GOT3 (cell line): ENCODE measurements at regions not wholly inside any gene's neighbourhood (a gene's known extent, or its start where the extent isn't known, plus 50 kb on each side); places are given as distances from the start of the nearest gene placed in this dataset.
"Not testable (repeated sequence)": the region's sequence is repeated elsewhere in the genome, so short reads cannot be mapped to it uniquely, and the experiment has no call there.

Experiments used
- DNase-seq: peaks from one replicate; lab custom pipeline; 2025; ENCODE audit warnings: mixed read lengths; lab: John Stamatoyannopoulos, UW

DNA sequence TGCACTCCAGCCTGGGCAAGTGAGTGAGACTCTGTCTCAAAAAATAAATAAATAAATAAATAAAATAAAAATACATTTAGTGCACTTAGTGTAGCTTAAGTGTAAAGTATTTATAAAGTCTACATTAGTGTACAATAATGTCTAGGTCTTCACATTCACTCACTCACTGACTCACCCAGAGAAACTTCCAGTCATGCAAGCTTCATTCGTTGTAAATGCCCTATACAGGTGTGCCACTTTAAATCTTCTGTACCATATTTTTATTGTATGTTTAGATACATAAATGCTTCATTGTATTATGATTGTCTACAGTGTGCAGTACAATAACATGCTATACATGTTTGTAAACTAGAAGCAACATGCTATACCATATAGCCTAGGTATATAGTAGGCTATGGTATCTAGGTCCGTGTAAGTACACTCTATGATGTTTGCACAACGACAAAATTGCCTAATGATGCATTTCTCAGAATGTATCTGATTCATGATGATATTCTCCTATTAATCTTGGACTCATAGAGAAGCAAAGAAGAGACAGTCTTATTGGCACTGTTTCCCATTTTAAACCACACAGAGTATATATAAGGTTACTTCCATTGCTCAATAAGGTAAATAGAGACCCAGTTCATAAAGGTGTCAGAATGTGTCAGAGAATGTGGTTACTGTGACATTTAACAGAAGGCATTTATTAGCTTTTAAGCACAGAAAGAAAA lies 1314.9 kb downstream of the CDH11 start:
- DNase-seq = no peak

DNA sequence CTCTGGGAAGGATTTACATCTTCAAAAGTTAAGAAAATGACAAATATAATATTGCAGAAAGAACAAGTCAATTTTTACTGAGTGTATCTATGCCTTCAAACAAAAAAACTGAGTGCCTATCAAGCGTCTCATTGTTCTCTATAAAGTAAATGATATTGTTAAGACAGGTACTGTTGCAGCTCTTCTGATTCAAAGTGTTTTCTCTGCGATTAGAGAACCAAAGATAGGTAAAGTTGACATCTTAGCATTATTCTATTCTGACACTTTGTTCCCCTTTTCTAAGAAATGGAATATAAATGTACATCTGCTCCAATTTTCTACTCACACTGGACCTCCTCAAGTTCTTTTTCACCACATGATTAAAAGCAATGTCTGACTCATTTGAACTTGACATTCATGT lies 1317.7 kb downstream of the CDH11 start:
- DNase-seq = no peak

DNA sequence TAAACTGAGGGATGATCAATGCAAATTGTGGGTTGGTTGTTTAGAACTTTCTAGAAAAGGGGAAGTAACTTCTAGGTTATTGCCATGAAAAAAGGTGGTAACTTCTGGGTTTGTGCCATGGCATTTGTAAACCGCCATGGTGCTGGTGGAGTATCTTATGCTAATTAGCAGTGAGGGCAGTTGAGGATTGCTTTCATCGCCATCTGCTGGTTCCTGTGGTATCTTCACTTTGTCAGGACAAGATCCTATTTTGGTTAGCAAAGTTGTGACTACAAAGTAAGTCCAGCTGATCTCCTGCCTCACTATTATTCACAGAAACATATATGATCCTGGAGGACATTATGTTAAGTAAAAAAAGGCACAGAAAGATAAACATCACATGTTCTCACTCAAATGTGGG lies 1332.3 kb downstream of the CDH11 start:
- DNase-seq = no peak

DNA sequence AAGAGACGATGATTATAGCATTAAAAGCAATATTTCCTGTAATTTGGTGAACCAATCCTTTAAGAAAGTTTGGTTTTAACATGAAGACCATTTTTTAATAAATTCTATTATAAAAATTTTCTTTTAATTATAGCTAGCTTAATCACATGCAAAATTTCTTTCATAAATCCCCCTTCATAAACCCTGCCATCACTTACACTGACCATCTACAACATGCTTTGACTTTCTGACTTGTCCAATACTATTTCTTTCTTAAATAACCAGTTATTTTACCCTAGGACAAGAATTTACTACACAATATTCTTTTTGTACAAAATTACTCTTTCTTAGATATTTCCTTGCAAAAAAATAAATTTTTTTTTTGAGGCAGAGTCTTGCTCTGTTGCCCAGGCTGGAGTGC lies 1334.8 kb downstream of the CDH11 start:
- DNase-seq = no peak

DNA sequence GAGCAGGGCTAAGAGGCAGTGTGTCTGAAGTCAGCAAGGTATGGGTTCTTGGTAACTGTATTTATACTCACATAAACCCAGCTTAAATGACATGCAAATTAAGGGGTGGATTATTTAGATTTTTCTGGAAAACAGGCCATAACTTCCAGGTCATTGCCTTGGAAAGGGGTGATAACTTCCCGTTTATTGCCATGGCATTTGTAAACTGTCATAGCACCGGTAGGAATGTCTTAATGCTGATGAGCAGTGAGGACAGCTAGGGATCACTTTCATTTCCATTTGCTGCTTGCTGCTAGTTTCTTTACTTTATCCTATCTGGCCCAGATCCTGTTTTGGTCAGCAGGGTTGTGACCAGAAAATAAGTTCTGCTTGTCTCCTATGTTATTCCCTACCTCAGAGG lies 1336.7 kb downstream of the CDH11 start:
- DNase-seq = no peak

DNA sequence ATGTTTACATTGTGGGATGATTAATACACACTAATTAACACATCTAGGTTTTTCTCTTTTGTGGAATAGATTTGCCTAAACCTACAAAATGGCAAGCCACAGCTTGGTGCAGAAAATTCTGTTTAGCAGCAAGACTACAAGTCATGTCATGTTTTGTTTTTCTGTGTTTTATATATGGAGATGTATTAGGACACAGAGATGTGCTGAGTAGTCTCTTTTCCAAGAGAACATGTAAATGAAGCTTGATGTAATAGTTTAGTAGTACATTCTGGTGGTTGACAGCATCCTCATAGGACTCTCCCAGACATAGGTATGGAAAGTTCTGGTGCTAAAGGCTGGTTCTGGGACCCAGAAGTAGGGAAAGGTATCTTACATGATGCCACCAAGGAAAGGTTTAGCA lies 1345.4 kb downstream of the CDH11 start:
- no peak for DNase-seq

DNA sequence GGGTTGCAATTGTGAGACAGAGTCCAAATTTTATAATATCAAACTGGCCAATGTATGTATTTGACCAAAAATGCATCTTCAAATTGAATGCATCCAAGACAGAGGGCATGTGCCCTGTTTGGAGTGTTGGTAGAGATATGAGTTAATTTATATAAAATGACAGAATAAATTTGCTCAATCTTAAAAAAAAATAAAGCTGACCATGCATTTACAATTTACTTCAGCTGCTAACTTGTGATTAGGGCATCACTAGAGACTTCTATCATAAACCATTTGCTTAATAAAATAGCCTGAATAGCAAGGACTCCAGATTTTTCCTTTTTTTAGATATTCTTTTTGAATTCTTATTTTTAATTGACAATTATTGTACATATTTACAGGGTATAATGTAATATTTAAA lies 1345.8 kb downstream of the CDH11 start:
- DNase-seq = no peak

DNA sequence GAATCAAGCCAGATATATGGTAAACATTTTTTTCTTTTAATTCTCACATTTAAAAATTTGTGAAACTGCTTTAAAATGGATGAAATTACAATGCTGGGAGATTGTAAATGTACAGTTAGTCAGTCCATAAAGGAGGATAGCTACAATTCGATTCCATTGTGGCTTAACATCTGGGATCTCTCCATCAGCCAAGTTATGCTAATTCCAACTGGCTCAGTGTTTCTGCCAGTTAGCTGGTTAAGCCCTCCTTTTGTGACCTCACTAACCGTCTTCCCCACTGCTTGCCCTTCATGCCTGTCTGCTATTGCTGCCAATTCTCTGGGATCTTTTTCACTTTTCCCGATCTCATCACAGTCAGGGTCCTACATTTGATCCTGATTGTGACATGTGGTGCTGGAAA lies 1347.6 kb downstream of the CDH11 start:
- no peak for DNase-seq

DNA sequence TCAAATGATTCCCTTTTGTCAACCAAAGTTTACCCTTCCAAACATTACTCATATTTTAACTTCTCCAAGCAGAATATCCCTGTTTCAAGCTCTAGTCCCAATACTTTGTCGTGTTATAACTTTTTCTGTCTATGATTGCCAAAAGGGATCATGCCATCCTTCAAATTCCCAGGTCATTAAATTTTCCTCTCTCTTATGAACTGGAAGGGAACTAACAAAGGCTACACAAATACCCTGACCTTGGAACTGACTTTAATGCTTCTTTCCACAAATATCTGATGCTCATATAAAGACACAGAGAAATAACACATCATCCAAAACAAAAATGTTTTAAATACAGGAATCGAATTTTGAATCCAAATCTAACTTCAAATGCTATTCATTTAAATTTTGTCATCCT lies 1352.7 kb downstream of the CDH11 start:
- DNase-seq = no peak

DNA sequence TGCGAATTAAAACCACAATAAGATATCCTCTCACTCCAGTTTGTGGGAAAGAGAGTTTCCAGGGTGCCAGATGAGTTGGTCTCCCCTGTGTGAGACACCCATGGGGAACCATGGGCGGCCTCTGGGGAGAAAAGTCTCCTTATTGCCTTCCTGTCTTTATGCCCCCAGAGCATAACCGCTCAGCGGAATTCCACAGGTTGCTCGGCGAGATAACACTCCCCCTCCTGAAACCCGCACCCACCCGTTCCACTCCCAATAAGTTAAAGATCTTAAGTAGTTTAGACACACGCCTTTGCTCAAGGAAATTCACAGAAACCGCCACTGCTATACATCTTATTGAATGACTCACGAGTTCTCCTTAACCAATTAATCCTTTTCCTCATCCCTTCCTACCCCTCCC lies 1361.6 kb downstream of the CDH11 start:
- DNase-seq = not testable (repeated sequence)

DNA sequence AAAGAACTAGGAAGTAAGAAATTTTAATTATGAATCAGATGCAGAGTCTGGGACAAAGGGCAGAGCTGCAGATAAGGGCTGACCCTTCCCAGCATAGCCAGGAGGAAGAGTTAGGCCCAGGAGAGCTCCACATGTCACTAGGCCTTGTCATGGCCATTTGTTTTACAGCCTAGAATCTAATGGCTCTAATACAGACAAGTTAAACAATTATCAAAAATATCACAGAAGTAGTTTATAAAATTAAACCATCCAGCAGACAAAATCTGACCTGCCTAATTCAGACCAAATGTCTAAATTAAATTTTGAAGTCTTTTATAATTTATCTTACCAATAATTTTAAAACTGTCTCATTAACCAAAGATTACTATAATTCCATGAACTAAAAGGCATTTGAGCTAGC lies 1369.5 kb downstream of the CDH11 start:
- DNase-seq = no peak

DNA sequence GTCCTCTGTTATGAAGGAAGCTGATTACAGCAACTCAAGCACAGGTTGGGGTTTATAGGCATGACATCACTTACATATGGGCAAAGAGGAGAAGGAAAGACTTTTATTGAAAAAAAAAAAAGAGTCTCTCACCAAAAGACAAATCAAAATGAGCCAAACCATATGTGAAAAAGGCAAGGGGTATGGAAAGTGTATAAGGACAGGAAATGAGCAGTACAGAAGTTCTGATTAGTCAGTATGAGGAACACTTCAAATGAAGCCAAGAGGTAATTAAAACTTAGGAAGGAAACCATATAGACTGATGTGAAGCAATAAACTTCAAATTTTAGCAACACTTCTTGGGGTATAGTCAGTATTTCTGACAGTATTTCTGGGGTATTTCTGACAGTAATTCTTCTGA lies 1372.6 kb downstream of the CDH11 start:
- no peak for DNase-seq

DNA sequence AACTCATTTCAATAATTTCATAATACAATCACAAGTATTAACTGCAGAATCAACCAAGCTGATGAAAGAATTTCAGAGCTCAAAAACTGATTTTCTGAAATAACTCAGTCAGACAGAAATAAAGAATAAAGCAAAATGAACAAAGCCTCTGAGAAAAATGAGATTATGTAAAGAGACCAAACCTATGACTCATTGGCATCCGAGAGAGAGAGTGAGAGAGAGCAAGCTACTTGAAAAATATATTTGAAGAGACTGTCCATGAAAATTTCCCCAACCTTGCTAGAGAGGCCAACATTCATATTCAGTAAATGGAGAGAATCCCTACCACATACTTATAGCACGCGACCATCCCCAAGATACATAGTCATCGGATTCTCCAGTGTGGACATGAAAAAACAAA lies 1376.4 kb downstream of the CDH11 start:
- DNase-seq = no peak

DNA sequence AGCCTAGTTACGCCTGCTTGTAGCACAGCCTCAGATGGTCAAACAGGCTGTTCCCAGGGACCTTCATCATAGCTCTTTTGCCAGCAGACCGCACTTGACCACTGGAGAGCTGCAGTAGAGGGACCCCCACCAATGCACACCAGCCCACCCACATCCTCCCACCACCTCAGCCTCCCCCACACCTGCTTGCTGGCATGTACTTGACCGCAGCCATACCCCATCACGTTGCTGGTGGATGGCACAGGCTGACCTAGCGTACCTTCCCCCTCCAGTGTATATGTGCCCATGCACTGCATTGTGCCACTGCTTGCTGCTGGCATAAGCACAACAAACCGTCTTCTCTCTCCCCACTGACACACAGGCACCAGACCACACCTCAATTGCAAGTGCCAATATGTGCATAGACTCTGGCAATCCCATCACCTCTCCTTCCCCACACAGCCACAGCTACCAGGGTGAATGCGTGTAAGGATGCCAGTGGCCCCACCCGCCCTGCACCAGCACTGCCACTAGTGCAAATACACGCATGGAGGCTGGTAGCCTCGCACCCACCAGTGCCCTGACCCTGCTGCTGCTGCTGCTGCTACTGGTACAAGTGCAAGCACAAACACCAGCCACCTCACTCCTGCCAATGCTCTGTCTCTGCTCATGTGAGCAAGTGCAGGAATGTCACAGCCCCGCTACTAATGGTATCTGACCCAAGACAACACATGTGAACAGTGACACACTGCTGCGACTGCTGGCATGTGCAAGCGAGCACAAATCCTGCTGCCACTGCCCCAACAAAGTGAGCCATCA lies 1377.6 kb downstream of the CDH11 start:
- no peak for DNase-seq

DNA sequence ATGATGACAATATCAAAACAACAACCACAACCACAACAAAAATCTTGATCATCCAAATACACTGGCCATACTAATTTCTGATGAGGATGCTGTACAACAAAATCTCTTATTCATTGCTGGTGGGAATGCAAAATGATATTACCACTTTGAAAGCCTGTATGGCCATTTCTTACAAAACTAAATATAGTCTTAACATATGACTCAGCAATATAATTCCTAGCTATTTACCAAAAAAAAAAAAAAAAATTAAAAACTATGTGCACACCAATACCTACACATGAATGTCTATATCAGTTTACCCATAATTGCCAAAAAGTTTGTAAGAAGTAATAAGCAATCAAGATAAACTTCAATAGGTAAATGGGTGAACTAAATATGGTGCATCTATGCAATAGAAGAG lies 1379.7 kb downstream of the CDH11 start:
- no peak for DNase-seq

DNA sequence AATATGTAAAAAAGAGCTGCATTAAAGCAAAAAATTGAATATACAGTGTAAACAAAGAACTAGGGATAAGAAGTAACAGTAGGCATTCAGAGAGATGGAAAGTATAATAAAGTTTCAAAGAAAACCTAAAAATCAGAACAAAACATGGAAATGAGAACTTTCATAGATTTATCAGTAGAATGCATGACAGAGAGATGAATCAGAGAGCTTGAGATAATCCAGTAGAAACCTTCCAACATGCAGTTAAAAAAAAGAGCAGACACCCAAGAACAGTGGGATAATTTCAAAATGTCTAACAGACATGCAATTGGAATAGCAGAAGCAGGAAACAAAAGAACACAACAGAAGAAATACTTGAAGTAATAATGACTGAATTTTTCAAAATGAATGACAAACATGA lies 1384.2 kb downstream of the CDH11 start:
- no peak for DNase-seq

DNA sequence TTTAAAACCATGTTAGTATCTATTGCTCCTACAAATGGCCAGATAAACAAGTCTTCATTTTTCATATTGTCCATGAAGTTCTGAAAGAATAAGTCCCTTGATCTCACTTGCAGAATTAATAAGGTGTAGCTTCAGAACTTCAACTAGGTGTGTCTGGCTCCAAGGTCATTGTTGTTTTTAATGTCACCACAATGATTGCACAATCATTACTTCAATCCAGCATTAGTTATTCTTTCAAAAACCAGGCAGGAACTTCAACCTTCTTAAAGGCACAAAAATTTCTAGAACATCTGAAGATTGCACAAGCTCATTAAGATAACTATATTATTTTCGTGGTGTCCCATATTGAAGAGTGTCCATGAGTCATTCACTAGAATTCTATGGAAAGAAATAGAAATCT lies 1386.4 kb downstream of the CDH11 start:
- DNase-seq = no peak

DNA sequence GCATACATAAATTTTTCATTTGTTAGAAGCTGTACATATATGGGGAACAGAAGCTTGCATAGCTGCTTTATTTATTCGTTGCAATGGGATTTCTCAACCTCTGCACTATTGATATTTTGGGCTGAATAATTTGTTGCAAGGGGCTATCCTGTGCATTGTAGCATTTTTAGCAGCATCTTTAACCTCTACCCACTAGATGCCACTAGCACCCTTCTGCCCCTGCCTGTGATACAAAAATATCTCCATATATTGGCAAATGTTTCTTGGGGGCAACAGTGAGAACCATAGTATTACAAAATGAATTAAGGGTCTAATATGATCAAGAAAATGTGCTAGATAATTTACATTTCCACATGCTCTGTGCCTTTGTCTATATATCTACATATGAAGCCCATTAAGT lies 1401.0 kb downstream of the CDH11 start:
- DNase-seq = no peak

DNA sequence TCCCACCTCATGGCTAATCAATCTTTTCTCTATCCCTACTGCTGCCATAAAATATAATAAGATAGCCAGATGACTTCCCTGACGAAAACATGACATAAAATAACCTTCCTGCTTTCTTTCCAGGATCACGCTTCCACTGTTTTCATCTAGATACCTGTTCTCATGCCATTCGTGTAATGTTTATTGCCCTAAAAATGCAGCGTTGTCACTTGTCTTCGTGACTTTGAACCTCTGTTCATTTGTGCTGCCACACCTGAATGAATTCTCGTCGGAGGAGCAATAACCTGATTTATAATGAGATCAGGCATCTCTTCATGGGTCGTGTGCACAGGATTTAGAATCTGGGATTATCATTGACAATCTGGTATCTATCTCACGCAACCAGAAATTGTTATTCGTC lies 1401.9 kb downstream of the CDH11 start:
- no peak for DNase-seq

DNA sequence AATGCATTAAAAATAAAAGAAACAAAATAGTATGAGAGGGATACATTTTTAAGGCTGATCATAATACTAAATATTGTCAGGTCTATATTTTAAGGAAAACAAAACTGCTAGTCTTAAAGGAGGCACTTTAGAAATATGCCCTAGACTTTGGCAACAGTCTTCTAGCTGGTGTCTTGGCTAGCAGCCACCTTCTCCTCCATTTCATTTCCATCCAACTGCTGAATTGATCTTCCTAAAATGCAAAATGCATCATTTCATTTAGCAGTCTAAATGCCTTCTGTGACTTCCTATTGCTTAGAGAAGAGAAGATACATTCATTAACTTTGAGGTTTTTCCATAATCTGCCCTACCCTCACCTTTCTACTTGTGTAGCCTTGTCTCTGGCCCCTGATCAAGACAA lies 1404.1 kb downstream of the CDH11 start:
- no peak for DNase-seq

DNA sequence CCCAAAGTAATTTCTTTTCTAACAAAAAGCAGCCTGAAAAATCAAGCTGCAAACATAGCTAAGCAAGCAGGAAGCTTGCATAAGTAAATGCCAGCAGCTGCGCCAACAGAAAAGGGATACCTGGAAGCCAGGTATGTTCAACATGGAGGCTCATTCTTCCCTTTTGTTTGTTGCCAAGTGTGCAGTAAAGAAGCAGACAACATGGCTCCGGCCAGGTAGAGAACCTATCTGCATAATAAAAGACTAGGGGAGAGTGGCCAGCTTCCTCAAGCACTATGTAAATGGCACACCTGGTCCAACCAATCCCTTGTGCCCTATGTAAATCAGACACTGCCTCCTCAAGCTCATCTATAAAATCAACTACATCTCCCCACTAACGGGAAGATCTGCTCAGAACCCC lies 1407.0 kb downstream of the CDH11 start:
- no peak for DNase-seq

DNA sequence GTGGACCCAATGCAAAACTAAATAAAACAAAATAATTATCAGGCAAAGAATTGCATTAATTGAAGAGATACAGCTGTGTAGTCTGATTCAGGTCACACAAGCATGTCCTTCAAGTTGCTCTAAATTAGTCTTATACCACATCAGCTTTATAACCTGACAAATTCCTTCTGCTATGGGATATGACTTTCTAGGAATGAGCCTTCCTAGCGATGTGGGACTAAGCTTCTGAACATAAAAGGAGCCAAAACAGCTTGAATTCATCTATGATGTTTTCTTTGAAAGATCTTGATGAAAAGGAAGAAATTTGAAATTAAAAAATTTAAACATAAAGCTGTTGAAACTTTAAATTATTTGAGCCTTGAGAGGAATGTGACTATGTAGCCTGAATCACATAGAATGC lies 1409.1 kb downstream of the CDH11 start:
- DNase-seq = no peak

DNA sequence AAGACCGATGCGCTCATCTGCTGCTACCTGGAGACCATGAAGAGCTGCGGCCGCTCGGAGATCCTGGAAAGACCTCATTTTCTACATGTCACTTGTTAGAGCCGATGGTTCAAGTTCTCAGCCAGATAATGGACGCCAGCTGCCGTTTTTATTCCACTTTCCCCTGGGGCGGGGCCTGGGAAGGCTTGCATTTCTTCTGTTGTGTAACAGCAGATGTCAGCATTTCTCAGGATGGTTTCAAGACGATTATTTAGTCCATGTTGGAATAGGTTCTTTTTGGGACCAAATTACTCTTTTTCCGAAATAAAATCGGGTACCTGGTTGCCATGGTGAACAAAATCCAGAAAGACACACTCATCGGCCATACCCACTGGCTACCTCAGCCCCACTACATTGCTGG lies 1418.3 kb downstream of the CDH11 start:
- no peak for DNase-seq
